Stimulated activated naive CD4-positive, alpha-beta T cell treated with Interleukin-2 at 50 U/mL for 16 hours (primary cell): ENCODE measurements at regions not wholly inside any gene's neighbourhood (a gene's known extent, or its start where the extent isn't known, plus 50 kb on each side); places are given as distances from the start of the nearest gene placed in this dataset.

Experiments used
- DNase-seq: peaks from one replicate; lab custom pipeline; 2025; lab: John Stamatoyannopoulos, UW

DNA sequence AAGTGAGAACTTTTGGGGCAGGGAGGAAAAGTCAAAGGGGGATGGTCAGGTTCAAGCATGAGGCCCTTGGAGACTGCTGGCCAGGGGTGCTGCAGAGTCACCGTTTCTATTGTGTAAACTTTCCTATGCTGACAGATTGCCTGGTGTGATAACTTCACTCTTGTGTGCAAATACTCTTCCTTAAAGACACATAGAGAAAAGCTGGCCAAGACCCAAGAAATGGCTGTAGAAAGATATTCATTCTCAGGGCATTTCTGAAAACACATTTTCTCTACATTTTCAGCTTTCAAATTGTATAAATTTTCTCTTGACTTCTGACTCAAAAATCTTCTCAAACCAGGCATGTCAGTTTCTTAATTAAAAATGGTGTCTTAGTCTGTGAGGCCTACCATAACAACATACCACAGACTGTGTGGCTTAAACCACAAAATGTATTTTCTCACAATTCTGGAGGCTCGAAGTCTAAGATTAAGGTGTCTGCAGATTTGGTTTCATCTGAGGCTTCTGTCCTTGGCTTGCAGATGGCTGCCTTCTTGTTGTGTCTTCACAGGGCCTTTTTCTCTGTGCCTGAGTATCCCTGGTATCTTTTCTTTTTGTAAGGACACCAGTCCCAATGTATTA lies 304.5 kb downstream of the KCNRG start:
- no peak for DNase-seq

DNA sequence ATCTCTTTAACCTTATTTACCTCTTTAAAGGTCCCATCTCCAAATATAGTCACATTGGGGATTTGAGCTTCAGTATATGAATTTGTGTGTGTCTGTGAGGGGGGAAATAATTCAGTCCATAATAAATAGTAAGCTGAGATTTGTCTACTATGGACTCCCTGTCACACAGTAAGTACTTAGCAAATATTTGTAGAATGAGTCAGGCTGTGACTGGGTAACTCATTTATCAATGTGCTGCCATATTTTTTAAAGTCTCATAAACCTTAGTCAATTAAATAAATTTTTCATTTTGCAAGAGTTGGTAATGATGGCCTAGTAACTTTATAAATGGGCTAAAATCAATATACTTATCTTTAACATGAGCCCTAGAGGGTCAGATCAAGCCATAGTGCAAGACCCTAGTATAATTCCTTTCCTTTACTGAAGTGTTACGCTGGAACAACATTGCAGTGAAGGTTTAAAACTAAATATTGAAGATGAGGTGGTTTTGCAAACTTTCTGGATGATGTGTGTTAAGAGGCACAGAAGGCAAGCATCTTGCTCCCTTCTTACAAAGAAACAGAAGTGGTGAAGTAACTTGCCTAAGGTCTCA lies 305.1 kb downstream of the KCNRG start:
- DNase-seq, result no peak

DNA sequence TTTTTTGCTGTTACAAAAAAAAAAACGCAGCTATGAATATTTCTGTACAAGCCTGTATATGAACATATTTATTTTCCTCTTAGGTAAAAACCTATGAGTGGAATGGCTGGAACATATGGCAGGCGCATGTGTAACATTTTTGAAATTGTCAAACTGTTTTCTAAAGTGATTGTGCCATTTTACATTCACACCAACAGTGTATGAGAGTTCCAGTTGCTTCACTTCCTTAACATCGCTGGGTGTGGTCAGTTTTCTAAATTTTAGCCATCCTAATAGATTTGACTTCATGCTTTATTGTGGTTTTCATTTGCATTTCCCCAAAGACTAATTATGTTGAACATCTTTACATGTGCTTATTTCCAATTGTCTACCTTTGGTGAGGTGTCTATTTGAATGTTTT lies 306.8 kb downstream of the KCNRG start:
- DNase-seq, result no peak

DNA sequence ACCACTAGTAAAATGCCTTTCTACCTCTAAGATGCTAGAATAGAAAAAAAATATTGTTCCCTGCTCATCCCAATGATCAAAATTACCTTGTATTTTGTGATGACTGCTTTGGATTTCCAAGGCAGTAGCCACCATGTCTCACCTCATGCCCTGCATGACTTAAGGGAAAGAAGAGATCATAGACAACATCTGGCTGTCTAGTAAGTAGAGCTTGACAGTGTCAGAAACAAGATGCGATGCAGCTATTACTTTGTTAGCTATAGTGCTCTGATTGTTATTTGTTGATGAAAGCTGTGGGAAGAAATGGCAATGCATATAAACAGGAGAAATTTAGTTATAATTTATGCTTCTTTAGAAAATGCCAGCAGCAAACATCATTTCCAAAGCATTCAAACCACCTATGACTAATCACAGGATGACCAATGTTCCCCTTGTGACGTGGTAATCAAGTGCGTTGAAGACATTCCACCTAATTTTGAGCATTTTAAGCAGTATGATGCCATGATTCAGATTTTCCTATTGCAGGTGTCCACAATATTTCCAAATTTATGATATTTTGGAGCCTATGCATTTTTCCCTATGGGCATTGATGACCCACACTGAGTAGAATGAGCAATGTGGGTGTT lies 308.3 kb downstream of the KCNRG start:
- no peak for DNase-seq

DNA sequence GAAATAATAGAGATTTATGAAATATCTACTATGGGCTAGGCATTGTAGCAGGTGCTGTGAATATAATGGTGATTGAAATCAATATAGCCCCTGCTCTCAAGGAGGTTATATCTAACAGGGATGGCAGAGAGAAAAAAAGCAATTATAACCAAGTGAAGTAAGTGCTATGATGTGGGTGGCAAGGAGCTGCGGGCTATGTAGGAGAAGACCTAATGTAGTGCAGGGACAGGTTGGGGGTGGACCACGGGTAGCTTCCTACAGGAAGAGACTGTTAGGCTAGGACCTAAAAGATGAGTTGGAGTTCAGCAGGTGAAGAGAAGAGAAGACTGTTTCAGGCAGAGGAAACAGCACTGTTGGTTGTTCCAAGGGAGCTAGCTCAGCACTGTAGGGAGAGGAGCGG lies 311.0 kb downstream of the KCNRG start:
- DNase-seq, result no peak

DNA sequence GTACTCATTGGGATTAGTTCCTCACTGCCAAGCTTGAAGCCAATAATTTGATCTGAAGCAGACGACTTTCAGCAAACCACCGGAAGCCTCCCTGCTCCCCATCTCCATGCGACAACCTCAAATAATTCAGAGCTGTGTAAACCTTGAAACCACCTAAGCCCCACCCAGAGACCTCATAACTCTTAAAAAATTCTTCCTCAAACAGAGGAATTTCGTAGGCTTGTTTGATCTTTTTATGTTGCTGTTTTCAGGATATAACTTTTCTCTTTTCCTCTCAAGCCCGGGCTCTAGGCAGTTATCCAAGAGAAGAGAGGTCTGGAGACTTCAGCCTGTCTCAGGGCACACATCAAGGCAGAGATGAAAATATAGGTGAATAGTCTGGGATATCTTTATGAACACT lies 311.6 kb downstream of the KCNRG start:
- DNase-seq, result no peak

DNA sequence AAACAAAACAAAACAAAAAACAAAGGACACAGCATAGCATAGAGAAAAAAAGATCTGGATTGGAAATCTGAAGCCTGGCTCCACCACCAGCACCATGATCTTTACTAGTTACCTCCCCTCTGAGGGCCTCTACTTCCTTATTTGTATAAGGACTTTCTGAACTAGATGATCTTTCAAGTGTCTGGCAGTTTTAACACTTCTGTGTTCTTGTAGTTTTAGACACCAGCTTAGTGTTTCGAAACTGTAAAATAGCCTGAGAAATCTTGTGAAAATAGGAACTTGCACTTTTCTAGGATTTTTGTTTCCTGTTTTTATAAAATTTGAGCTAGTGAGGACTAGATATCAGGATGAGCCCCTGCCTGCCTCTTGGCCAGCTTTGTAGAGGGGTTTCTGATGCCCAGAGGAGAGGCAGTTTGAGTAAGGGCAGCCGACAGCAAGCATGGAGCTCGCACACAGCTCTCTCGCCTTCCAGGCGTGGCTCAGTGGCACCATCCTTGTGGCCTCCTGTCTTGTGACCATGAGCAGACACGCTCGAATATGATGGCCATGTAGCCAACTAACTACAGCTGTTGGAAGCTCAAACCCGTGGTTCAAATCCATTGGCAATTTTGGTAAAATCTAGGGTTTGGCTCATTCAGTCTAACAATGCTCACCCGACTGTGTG lies 319.0 kb downstream of the KCNRG start:
- DNase-seq, result no peak

DNA sequence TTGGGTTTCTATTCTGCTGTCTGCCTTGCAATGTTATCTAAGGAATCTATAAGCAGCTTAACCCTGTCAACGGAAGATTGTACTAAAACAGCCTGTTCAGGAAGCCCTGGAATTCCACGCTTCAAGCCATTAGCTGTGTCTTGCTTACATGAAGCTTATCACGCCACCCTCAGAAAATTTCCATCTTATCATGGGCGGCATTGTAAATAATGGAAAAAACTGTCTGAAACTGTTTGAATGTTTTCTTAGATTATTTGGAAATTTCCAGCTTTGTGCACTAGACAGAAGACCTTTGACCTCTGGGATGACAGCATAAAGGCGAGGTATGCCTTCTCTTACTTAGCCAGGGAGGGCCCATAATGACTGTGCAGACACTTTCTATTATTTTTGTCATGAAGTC lies 319.7 kb downstream of the KCNRG start:
- DNase-seq, result no peak

DNA sequence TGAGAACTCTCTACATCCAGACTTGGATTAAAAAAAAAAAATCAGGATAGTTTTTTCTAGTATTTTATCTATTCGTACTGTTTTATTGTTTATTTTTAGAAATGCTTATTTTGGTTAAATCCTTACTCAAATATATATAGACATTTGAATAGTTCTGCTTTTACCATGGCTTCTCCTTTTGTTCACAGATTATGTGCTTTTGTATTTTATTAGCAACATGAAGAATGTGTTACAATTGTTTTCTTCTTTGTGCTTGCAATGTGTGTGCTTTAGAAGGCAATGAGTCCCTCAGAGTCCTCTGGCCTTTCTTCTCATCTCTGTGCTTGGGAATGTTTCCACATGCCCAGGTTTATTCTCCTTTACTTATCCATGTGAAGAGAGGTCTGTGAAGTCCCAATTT lies 324.0 kb downstream of the KCNRG start:
- DNase-seq, result no peak

DNA sequence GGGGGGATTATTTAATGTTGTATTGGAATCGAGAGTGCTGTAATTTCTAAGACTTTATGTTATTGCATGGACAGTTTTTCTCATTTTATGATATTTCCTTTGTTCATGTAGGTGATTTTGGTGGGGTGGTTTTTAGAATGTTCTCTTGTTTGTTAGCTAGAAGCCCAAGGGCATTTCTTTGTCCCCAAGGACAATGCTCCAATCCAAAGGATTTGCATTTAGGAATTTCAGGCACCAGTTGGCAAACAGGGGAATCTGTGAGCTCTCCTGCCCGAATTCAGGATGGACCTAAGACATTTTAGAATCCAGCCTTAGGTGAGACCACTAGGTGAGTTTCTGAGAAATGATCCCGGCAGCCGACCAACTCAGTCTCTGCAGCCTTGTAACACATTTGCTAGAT lies 324.9 kb downstream of the KCNRG start:
- no peak for DNase-seq

DNA sequence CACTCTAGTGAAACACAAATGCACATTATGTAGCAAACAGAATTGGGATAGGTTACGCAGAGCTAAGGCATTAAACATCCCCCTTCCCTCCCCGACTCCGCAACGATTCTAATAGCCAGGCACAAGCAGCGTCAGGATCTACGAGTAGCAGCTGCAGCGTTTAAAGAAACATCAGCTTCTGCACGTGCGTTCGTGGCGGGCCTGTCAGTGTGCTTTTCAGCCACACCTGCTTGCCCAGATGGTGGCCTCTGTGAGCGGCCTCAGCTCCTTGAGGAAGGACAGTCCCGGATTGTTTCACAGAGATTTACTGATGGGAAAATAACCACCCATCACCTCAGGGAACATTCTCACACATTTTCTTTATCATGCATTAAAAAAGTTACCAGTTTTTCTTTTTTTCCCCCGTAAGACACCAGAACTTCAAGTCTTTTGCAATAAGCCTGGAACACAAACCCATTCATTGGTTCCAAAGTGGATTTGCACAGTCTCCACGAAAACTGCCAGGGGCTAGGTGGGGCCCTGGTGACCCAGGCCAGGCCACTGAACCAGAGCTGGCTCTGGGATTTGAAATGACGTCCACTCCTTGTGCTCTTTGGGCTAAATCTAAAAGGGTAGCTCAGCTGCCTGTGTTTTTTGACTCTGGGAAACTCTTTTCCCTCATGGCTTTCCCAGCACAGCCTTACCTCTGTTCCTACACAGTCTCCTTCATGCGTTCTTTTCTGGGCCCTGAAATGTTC lies 325.5 kb downstream of the KCNRG start:
- no peak for DNase-seq

DNA sequence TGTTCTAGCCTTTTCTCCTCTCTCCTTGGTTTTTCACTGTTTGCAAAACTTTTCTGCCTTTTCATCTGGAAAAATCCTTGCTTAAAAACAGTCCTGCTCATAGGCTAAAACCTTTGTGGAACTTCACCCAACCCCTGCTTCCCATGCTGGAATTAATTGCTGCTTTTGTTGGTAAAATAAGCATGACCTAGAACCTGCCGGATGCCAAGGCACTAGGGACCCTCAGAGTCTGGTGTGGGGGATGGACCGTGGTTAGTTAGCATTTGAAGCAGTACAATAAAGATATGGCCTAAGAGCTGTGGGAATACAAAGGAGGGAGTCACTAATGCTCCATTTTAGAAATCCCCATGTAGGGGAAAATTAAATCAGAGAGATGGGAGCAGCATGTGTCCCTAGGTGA lies 326.3 kb downstream of the KCNRG start:
- DNase-seq, result no peak

DNA sequence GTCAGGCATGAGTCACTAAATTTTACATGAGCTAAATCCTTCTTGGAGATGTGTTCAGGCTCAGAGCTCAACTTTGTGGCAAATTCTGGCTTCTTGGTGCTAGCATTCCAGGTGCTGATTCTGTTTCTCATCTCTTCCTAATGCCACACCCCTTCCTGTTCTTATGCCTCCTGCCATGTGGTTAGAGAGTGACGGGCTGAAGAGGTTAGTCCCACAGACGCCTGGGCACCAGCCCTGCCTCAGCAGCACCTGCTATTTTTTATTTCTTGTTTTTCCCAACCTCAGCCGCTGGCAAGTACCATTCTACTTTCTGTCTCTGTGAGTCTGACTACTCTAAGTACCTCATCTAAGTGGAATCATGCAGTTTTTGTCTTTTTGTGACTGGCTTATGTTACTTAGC lies 329.5 kb downstream of the KCNRG start:
- no peak for DNase-seq

DNA sequence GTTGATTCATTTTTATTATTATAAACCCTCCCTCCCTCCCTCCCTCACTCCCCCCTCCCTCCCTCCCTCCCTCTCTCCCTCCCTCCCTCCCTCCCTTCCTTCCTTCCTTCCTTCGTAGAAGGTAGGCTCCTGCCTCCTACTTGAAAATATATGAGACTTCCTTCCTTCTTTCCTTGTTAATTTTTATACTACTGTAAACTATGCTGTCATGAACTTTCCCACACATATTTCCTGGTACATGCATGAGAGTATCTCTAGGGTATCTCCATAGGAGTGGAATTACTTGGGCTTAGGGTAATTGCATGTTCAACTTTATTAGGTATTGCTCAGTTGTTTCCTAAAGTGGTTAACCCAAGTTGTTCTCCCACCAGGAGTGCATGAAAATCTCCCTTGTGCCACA lies 330.6 kb downstream of the KCNRG start:
- DNase-seq, result no peak

DNA sequence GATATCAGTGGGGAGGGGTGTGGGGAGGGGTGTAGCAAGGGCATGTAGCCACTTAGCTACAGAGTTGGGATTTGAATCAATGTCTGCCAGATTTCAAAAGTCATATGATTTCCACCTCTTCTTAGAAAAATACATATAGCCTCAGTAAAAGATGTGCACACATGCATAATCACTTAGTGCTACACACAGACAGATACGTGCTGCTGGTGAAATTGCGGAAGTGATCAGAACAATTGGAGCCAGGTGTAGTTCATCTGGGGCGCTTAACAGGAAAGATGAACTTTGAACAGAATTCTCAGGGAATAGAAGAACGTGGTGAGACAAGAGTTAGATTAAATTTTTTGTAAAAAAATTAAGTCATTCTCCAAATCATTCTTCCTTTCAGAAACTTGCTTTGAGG lies 333.1 kb downstream of the KCNRG start:
- DNase-seq, result no peak

DNA sequence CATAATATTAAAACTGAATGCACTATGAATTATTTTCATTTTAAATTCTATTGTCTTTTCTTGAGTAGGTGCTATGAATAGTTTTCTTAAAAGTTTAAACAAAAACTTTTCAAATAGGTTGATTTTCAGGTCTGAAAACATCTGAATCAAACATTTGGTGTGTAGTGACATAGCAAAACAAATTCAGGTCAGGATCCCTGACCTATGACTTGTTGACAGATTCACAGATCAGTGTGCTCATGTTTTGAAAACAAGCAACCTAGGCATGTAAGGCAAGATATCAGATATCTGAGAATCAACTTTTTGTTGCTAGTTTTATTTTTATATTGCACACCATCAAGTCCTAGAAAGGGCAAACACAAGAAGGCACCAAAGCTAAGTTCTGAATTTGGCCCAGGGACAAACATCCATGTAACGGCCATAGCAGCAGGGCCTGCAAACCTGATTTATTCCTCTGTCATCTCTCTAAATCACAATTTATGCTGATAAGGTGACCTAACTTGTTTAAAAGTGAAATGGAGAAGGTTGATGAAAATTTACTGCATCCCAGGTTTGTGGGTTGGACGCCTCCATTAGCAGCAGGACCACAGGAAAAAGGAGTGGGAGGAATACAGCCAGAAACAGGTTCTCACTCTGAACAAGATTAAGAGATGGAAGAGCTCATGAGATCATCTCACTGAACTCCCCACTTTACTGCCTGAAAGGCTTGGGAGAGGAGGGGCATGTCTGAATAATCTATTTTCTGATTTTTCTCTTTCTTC lies 337.7 kb downstream of the KCNRG start:
- DNase-seq, result no peak

DNA sequence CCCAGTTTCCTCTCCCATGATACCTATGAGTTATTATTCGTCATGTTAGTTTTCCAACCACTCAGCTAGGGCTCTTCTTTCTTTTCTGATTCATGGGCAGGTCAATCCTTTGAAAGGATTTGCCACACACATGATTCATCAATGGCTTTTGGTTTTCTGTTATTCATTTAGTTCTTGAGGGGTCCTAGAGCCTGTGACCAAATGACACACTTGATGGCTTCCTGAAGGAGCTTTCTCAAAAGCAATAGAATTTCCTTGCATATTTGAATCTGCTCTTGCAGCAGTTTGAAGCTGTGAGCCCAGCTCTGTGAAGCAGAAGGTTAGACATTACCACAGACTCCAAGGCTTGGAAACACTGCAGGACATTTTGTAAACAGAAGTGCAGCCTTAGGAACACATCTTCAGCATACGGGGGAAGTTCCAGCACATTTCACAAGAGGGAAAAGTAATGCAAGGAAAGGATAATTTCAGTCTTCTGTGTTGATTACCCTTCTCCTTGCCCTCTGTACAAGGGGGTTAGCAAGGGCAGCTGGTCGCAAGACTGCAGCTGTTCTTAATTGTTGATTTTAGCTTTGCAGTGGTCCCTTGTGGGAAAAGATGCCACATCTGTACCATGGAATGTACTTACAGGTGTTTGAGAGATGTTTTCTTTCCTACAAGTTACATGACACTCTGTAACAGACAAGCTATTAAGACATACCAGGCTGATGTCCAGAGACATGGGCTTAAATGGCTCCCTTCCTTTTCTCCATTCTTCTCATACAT lies 338.6 kb downstream of the KCNRG start:
- DNase-seq, result no peak

DNA sequence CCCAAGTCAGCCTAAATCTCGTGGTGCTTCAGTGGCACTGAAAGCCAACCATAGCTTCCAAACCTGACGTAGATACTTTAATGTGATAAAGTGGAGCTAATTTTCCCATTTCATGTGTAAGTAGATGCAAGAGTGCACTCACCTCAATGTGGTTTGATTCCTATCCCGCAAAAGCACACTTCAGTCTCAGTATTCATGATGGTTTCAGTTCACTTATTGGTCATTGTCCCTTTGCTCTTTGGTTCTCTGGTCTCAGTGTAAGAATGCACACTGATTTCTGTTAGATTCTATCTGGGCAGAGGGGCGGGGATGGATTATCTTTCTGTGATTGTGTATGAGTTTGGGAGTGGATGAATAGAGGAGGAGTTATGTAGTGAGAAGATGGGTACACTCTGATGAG lies 340.6 kb downstream of the KCNRG start:
- DNase-seq, result no peak

DNA sequence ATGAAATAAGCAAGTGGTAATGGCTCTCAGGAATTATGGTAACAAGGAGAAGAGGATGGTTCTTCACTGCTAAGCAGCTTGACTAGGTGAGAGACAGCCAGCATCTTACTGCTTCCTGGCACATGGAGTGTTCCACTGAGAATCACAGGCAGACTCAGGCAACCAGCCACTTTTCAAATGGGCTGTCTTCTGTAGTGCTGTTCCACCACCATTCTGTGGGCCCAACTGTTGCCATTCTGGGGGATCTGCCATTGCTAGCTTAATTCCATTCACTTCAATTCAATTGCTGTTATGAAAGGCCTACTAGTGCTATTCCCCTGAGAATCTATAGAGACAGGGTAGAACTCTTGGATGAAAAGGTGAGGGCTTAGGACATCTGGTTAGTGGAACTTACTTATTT lies 341.9 kb downstream of the KCNRG start:
- no peak for DNase-seq

DNA sequence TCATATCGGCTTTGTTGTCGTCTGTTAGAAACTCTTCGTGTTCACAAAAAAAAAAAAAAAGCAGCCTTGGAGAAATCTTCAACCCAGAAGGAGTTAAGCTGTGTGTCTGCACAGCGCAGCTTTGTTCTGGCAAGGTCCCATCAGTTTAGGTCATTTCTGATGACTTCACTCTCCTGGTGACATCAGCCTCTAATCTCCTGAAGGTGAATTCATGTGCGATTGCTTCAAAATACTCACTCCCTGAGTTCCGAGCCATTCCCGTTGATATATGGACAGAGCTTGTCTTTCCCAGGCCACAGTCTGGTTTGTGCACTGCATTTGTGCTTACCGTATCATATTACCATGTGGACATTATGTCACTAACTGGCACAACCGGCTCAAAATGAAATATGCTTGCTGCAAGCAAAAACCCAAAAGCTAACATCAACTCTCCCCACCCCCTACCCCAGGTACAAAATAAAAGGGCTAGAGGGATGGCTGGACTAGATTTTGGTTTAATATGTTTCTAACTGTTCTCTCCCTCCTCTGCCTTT lies 342.4 kb downstream of the KCNRG start:
- DNase-seq, result no peak
